Skin epidermis (tissue), 12 donors: ENCODE measurements at regions not wholly inside any gene's neighbourhood (a gene's known extent, or its start where the extent isn't known, plus 50 kb on each side); places are given as distances from the start of the nearest gene placed in this dataset.

Experiments used
- H3K27ac ChIP-seq, 21 experiments: fragments of 200-600 bp; sonication (generic) in 11 of 21; one replicate each; pipeline ENCODE4 v1.5.0; 2020; ENCODE audit warnings: mild to moderate bottlenecking in 3 of 21, inconsistent platforms in 2 of 21, moderate library complexity in 2 of 21
- H3K4me3 ChIP-seq, 7 experiments: fragments of 200-600 bp; sonication (generic) in 2 of 7; one replicate each; pipeline ENCODE4 v1.5.0; 2020; ENCODE audit warnings: inconsistent platforms in 2 of 7, mild to moderate bottlenecking in 2 of 7, moderate library complexity in 1 of 7

DNA sequence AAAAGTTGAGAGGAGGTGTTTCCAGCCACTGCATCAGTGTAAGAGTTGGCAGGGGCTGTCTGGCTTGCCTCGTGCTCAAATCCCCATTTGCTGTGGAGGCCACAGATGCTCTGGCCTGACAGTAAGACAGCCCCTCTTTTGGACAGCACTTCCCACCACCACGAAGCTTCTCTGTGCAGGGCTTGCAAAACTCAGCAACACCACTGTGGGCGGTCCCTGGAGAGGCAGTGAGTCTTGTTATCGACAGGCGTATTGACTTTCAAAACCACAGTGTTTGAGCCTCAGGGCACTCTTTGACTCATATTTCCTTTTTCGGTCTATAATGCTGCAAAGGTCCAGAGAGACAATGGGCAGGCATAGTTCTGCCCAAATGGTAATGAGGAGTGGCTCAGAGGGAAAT lies 539.5 kb downstream of the EBF1 start:
- H3K27ac ChIP-seq, result no peak overlapping the region
- H3K4me3 ChIP-seq, result no peak overlapping the region

DNA sequence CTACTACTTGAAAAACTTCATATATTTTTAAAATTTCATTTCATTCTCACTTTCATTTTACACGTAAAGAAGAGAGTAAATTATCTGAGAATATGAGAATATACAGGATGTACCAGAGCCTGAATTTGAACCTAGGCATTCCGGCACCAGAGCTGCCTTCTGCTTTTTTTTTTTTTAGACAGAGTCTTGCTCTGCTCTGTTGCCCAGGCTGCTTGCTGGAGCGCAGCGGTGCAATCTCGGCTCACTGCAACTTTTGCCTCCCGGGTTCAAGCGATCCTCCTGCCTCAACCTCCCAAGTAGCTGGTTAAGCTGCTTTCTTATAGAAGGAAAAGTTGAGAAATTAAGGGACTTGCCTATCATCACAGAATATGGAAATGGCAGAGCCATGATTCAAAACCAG lies 540.1 kb downstream of the EBF1 start:
- Histone ChIP-seq H3K4me3 (no peak overlapping the region), H3K27ac (no peak overlapping the region)

GRCh38 chr5:158559066-158559465 lies 540.6 kb downstream of the EBF1 start:
- Histone ChIP-seq H3K4me3 (no peak overlapping the region), H3K27ac (no peak overlapping the region)

DNA sequence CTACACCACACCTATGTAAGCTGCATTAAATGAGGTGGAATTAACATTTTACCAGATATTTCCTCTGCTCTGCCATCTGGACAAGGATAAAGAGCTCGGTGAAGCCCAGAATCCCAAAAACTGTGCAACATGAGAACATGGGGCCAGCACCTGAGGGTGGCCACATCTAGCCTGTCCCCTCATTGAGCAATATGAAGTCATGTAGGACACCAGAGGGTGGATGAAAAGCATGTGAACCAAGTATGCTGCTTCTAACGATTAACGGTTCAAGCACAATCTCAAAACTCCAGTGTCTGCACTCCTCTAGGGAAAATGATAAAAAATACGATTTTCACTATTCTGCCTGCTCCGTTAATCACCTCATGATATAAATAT lies 545.8 kb downstream of the EBF1 start:
- Histone ChIP-seq H3K4me3 (no peak overlapping the region), H3K27ac (no peak overlapping the region)

GRCh38 chr5:158553195-158553961 lies 546.3 kb downstream of the EBF1 start:
- Histone ChIP-seq H3K27ac (peak overlapping the region in 2 of 21 experiments; percentile 18 to 29), H3K4me3 (no peak overlapping the region)

GRCh38 chr5:158552241-158552640 lies 547.5 kb downstream of the EBF1 start:
- no peak overlapping the region for H3K27ac ChIP-seq
- H3K4me3 ChIP-seq, result no peak overlapping the region

GRCh38 chr5:158549311-158549710 lies 550.4 kb downstream of the EBF1 start:
- Histone ChIP-seq H3K4me3 (no peak overlapping the region), H3K27ac (no peak overlapping the region)

DNA sequence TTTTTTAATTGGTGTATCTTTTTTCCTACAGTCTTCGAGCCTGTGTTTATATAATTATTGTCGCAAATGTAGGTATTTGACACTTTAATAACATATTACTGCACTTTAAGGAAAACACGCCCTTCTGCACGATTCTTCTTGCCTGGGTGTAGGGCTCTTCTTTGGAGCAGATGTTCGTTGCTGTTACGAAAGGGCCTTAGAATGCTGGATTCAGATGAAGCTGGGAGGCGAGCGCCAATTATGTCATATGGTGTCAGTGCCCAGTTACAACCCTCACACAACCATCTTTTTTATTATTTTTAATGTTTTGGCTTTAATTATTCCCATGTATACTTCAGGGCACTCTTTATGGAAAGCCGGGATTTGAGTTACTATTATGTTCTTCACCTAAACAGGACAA lies 553.0 kb downstream of the EBF1 start:
- H3K4me3 ChIP-seq, result no peak overlapping the region
- H3K27ac ChIP-seq, result no peak overlapping the region

DNA sequence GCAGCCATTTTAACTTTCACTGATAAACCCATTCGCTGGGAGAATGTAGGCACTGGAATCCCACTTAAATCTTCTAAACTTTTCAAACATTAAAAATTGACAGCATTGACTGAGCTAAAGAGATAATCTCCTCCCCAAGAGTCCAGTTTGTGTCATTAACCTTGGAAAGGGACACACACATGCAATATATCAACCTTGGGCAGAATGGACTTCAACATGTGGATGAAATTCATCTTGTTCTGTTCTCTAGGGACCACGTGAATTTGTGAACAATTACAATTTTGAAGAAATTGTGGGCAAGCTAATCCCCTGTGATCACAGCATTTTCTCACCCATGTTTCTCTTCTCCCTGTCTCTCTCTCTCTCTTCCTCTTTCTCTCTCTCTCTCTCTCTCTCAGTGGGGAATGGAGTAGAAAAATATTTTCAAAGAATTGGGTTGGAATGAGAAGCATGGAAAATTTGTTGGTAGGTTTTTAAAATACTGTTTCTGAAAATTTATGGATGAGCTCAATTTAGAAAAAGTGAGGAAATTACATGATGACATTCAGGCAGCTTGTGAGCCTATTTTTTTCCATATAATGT lies 553.7 kb downstream of the EBF1 start:
- H3K27ac ChIP-seq, result no peak overlapping the region
- no peak overlapping the region for H3K4me3 ChIP-seq

- no peak overlapping the region for H3K27ac ChIP-seq
- no peak overlapping the region for H3K4me3 ChIP-seq
These were observed 555.1 kb downstream of the EBF1 start for GRCh38 chr5:158544388-158545339.

DNA sequence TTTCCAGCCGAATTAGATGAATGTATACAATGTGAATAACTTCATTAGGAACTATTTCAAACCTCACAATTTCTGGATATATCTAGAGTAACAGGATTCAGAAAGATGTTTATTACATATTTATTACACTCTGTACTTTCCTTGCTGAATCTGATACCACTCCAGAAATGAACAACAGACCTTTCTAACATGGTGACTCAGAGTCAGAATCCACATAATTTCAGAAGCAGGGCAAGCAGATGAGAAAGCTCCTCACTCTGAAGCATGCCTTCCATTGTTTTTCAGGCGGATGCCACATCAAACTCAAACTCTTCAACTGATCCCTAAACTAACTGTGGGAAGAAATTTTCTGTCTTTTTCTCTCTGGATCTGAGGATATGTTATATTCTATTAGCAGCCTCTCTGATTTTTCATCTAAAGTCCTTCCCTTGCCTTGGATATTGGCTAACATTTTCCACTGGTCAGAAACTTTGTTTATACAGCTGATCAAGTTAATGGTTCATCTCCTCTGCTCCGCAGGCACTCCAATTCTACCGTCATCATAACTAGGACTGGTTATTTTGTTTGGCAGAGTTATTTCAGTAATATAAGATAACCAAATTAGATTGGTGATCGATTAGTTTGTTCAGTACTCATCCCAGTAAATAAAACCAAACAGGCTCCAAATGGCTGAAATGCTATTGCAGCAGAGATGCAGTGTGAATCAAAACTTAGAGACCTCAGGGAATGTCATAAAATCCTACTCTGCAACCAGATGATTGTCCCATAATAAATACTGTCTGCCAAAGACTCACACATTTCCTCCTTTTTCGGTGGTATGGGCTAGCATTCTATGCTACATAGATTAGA lies 556.0 kb downstream of the EBF1 start:
- no peak overlapping the region for H3K27ac ChIP-seq
- no peak overlapping the region for H3K4me3 ChIP-seq

DNA sequence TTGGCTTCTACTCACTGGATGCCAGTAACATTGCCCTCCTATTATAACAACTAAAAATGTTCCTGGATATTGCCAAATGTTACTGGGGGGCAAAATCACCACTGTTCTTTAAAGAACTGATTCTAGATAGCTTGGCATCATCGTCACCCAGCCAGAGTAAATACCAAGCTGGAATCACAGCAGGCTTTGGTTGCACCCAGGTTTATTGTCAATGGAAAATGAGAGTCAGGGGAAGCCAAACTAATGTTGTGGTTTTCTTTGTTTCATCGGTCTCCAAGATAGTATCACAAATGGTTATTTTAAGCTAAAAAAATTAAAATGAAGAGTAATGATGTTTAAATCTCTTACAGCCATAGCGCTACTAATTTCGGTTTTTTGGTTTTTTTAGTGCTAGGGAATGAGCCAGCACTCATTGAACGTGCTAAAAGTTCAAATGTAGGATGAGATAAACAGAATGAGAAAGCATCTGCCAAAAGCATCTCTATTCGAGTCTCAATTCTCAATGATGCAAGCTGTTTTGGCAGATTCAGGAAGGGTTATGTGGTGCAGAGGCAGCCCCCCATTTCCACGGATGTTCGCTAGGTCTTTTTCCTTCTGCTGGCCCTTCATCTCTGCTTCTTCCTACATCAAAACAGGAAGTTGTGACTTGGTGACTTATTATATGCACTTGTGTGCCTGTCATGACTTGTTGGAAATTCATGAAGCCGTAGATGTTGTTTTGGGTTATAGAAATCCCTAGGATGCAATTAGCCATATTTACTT lies 558.0 kb downstream of the EBF1 start:
- no peak overlapping the region for H3K27ac ChIP-seq

DNA sequence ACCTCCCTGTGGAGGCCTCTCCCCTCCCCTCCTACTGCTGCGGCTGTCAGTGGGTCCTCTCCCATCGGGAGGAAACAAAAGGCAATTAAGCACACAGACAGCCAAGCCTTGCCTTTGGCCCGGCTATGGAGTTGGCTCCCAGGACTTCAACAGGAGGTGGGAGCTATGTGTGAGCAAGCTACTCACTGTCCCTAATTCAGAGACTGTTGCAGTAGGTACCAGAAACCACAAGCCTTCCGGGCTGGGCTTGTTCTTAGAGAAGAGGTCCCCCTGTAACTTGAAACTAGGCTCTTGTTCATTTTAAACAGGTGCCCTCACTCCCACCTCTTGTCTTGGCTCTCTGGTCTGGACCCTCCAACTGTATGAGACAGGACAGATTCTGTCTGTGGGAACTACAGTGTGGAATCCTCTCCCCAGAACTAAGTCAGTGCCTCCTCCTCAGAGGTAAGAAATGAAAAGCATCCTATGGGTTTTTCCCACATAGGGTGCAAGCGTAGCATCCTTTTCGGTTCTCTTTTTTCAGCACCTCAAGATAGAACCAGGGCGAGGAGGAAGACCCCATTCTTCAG lies 561.1 kb downstream of the EBF1 start:
- no peak overlapping the region for H3K27ac ChIP-seq

More for the DNA sequence above, 558.0 kb downstream of the EBF1 start:
- no peak overlapping the region for H3K4me3 ChIP-seq

GRCh38 chr5:158537366-158537765 lies 562.4 kb downstream of the EBF1 start:
- Histone ChIP-seq H3K27ac (no peak overlapping the region), H3K4me3 (no peak overlapping the region)

More for the DNA sequence above, 561.1 kb downstream of the EBF1 start:
- H3K4me3 ChIP-seq, result no peak overlapping the region

GRCh38 chr5:158534203-158534602 lies 565.5 kb downstream of the EBF1 start:
- Histone ChIP-seq H3K27ac (no peak overlapping the region), H3K4me3 (no peak overlapping the region)

DNA sequence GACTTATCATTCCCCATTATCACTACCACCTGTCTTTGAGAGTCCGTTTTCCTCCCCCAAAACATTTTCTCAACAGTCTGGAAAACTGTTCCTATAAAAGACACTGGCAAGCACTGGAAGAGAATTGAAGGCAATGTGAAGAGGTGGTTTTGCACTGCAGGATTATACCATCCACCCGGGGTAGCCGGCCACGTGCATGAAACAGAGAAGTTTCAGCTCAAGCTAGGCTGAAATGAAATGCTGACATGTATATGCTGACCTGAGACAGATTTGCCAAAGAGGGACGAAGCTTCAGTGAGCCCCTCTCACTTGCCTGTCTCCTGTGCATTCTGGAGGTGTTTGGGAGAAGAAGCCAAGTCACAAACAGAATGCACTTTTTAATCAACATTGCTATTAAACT lies 567.0 kb downstream of the EBF1 start:
- no peak overlapping the region for H3K27ac ChIP-seq
- H3K4me3 ChIP-seq, result no peak overlapping the region

DNA sequence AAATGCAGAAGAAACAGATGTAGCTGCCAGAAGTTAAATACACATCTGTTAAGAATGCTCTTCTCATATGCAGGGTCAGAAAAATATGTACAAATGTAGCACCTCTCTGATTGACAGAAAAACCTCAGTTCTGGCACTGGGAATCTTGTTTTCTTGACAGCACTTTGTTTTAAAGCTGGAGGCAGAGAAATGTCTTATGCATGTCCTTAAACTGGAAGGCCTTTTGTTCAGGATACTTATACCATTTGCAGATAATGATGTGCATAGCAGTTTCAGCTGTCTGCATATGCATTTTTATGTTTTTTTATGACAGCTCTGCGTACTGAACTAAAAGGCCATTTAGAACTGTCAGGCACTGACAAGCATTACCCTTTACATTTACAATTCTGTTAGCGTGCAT lies 567.9 kb downstream of the EBF1 start:
- H3K4me3 ChIP-seq, result no peak overlapping the region
- H3K27ac ChIP-seq, result no peak overlapping the region

DNA sequence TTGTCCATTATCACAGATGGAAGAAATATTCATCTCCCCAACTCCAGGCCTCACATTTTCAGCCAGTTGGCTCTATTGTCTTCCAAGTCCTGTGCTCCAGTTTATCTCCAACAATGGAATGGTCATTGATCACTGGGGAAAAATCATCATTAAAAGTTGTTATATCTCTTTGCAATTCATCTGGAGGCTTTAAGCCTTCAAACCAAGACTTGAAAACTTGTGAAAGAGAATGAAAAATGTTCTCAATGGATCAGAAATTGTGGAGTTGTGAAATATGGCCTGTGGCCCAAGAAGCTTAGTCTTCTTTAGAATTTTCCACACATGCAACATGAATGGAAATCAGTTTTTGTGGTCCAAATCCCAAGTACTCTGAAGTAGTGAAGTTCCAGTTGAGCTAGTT lies 569.6 kb downstream of the EBF1 start:
- no peak overlapping the region for H3K27ac ChIP-seq
- H3K4me3 ChIP-seq, result no peak overlapping the region

- Histone ChIP-seq H3K4me3 (no peak overlapping the region), H3K27ac (no peak overlapping the region)
These were observed 570.3 kb downstream of the EBF1 start for GRCh38 chr5:158529454-158529853.
